NB4 (cell line): ENCODE measurements at regions not wholly inside any gene's neighbourhood (a gene's known extent, or its start where the extent isn't known, plus 50 kb on each side); places are given as distances from the start of the nearest gene placed in this dataset.
"Not testable (repeated sequence)": the region's sequence is repeated elsewhere in the genome, so short reads cannot be mapped to it uniquely, and the experiment has no call there.

Source experiments
- DNase-seq: peaks from one replicate; pipeline ENCODE4 v3.0.0; 2010; ENCODE audit warnings: low read depth
- H3K4me3 ChIP-seq: one replicate; pipeline ENCODE4 v1.5.1; 2011; ENCODE audit warnings: mild to moderate bottlenecking, low read depth, low read length, moderate library complexity
- MAX ChIP-seq: IDR thresholded peaks from 2 replicates; pipeline ENCODE4 v1.6.1; 2011; ENCODE audit warnings: low read depth, low read length
- MYC ChIP-seq: IDR thresholded peaks from 2 replicates; pipeline ENCODE4 v1.6.1; 2011; ENCODE audit warnings: low read depth, low read length
- POLR2A ChIP-seq: IDR thresholded peaks from 2 replicates; pipeline ENCODE4 v1.6.1; 2011; ENCODE audit warnings: mild to moderate bottlenecking; ENCODE audit not compliant: insufficient read length; ENCODE audit errors: extremely low read depth
- TF ChIP-seq, protein P1 (sequence below): IDR thresholded peaks from one replicate; pipeline ENCODE4 v1.5.1; 2012; ENCODE audit warnings: low read depth, low read length

DNA sequence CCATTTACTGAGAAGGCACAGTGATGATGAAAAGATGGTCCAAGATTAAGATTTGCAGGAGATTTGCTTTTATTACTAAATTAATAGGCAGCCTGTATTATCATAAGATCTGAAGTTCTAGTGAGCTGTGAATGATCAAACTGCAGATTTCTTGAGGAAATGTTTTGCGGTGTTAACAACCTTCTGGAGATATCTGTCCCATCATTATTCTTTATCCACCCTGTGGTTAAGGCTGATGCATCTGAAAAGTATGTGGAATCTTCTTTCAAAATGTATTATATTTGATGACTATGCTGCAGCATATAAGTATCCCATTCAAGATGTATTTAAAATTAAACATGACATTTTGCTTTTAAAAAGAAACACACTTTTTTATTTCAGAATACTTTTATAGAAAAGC is 150.3 kb downstream of the POLR1F start:
- DNase-seq = no peak
- TF ChIP-seq, protein P1, sequence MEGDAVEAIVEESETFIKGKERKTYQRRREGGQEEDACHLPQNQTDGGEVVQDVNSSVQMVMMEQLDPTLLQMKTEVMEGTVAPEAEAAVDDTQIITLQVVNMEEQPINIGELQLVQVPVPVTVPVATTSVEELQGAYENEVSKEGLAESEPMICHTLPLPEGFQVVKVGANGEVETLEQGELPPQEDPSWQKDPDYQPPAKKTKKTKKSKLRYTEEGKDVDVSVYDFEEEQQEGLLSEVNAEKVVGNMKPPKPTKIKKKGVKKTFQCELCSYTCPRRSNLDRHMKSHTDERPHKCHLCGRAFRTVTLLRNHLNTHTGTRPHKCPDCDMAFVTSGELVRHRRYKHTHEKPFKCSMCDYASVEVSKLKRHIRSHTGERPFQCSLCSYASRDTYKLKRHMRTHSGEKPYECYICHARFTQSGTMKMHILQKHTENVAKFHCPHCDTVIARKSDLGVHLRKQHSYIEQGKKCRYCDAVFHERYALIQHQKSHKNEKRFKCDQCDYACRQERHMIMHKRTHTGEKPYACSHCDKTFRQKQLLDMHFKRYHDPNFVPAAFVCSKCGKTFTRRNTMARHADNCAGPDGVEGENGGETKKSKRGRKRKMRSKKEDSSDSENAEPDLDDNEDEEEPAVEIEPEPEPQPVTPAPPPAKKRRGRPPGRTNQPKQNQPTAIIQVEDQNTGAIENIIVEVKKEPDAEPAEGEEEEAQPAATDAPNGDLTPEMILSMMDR = no peak
- TF ChIP-seq MAX (no peak), POLR2A (no peak), MYC (no peak)
- H3K4me3 ChIP-seq = no peak overlapping the region

DNA sequence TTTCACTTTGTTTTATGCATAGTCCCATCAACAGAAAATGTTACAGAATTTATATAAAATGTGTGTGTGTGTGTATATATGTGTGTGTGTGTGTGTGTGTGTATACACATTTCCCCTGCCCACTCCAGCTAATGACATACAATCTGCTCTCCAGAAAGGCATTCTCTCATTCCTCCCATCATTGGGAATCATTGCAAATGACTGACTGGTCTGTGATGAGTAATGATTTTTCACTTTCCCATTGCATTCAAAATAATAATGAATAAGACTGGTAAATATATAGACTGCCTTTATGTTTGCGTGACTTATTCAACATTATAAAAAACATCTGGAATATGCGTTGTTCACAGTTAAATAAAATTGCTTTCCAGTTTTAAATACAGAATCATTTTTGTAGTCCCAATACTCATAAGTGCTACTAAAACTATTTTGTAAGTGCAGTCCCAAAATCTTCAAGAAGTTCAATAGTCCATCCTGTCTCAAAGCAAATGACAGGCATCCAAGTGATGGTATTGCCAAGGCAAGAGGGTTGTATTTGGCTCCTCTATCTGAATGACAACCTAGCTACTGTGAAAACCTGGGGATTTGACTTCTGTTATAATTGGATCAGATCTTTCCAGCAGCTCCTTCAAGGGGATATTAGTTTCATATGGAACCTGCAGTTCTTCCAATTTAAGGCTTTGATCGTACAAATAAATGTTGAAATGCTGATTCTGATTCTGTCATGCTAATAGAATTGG is 150.9 kb downstream of the POLR1F start:
- no peak for TF ChIP-seq MAX
- no peak for DNase-seq
- H3K4me3 ChIP-seq = no peak overlapping the region

DNA sequence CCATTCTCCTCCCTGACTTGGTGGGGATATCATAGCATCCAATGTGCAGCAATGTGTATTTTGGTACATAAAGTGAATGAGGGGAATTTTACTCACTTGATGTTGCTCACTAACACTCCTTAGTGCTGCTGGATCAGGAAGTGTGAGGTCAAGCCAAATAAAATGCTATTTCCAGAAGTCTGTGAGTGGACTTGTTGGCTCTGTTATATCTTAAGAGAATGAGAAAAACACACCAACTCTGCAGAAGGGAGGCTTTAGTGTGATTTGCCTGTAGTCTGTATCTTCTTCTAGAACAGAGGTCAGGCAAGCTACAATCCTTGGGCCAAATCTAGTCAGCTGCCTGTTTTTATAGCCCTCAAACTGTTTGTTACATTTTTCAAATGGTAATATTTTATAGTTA is 154.3 kb downstream of the POLR1F start:
- H3K4me3 ChIP-seq = no peak overlapping the region
- TF ChIP-seq, protein P1 = no peak
- TF ChIP-seq POLR2A (no peak), MYC (no peak), MAX (no peak)
- DNase-seq = no peak

GRCh38 chr7:19552576-19552975 is 156.3 kb downstream of the POLR1F start:
- DNase-seq = no peak
- no peak overlapping the region for H3K4me3 ChIP-seq
- TF ChIP-seq MAX (no peak), POLR2A (no peak), MYC (no peak)
- TF ChIP-seq, protein P1 = no peak

GRCh38 chr7:19549246-19549645 is 159.6 kb downstream of the POLR1F start:
- H3K4me3 ChIP-seq, DNase-seq: not testable (repeated sequence)

DNA sequence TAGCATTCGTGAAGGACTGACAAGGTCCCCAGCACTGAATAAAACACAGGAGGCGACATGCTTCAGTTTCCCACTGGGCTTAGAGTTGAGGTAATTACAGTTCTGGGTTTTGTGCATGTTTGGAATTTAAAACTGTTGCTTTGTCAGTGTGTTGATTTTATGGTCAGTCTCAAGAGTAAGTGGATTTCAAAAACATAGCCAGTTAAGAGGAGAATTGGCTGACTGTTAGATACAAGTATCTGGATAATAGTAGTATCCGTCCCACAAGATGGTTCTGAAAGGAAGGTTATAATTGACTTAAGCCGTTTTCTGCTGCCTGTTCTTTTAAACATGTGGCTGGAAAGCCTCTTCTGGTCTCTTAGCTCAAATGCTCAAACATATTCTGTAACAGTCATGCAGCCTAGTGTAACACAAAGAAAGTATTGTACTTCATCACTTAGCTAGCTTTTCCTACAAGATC is 170.9 kb downstream of the POLR1F start:
- no peak for DNase-seq
- no peak overlapping the region for H3K4me3 ChIP-seq
- TF ChIP-seq POLR2A (no peak), MYC (no peak), MAX (no peak)
- TF ChIP-seq, protein P1 = no peak

DNA sequence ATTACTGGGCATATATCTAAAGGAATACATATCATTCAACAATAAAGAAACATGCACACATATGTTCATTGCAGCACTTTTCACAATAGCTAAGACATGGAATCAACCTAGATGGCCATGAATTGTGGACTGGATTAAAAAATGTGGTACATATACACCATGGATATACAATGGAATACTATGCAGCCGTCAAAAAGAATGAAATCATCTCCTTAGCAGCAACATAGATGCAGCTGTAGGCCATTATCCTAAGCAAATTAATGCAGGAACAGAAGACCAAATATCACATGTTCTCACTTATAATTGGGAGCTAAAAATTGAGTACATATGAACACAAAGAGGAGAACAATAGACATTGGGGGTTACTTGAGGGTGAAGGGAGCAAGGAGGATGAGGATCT is 175.6 kb downstream of the POLR1F start:
- TF ChIP-seq MAX (no peak), POLR2A (no peak), MYC (no peak)
- TF ChIP-seq, protein P1 = no peak
- H3K4me3 ChIP-seq = no peak overlapping the region
- no peak for DNase-seq
